NB4 (cell line): ENCODE measurements at regions not wholly inside any gene's neighbourhood (a gene's known extent, or its start where the extent isn't known, plus 50 kb on each side); places are given as distances from the start of the nearest gene placed in this dataset.

ENCODE experiments used
- CTCF ChIP-seq: IDR thresholded peaks from one replicate; pipeline ENCODE4 v1.5.1; 2012; ENCODE audit warnings: low read depth, low read length
- MAX ChIP-seq: IDR thresholded peaks from 2 replicates; pipeline ENCODE4 v1.6.1; 2011; ENCODE audit warnings: low read depth, low read length
- MYC ChIP-seq: IDR thresholded peaks from 2 replicates; pipeline ENCODE4 v1.6.1; 2011; ENCODE audit warnings: low read depth, low read length
- POLR2A ChIP-seq: IDR thresholded peaks from 2 replicates; pipeline ENCODE4 v1.6.1; 2011; ENCODE audit warnings: mild to moderate bottlenecking; ENCODE audit not compliant: insufficient read length; ENCODE audit errors: extremely low read depth

GRCh38 chr3:64818196-64818595, 130.4 kb upstream of the ADAMTS9 start:
- TF ChIP-seq CTCF (no peak), POLR2A (no peak), MAX (no peak), MYC (no peak)
